Vagina (tissue), 2 donors: ENCODE measurements at regions not wholly inside any gene's neighbourhood (a gene's known extent, or its start where the extent isn't known, plus 50 kb on each side); places are given as distances from the start of the nearest gene placed in this dataset.

Experiments used
- DNase-seq, 2 donors: peaks; one replicate each; pipeline ENCODE4 v3.0.0-alpha.2; 2017; ENCODE audit errors: extremely low spot score in 2 of 2
- H3K27ac ChIP-seq: fragments of 200-600 bp; sonication (generic); one replicate; pipeline ENCODE4 v1.5.1; 2019
- H3K27me3 ChIP-seq: fragments of 200-600 bp; sonication (generic); one replicate; pipeline ENCODE4 v1.5.1; 2019
- H3K36me3 ChIP-seq, 2 donors: fragments of 200-600 bp; sonication (generic); one replicate each; pipeline ENCODE4 v1.5.1; 2017 to 2019
- H3K4me1 ChIP-seq: fragments of 200-600 bp; sonication (generic); one replicate; pipeline ENCODE4 v1.5.1; 2019
- H3K4me3 ChIP-seq, 2 donors: fragments of 200-600 bp; sonication (generic); 1 replicate in 1 of 2; 2 replicates in 1 of 2; pipeline ENCODE4 v1.5.1; 2016 to 2019
- H3K9me3 ChIP-seq: fragments of 200-600 bp; sonication (generic); one replicate; pipeline ENCODE4 v1.5.1; 2019
- CTCF ChIP-seq, 3 experiments: fragments of 450-650 bp in 2 of 3; fragments of 200-600 bp in 1 of 3; sonication (generic) in 1 of 3; IDR thresholded peaks; one replicate each; pipeline ENCODE4 v1.5.1; 2017 to 2019; ENCODE audit warnings: antibody characterized with exemption in 3 of 3, mild to moderate bottlenecking in 2 of 3, moderate library complexity in 2 of 3
- POLR2A ChIP-seq, 2 donors: fragments of 450-650 bp; IDR thresholded peaks; one replicate each; pipeline ENCODE4 v1.6.1; 2017; ENCODE audit warnings: antibody characterized with exemption in 2 of 2, mild to moderate bottlenecking in 2 of 2, moderate library complexity in 2 of 2
- POLR2AphosphoS5 ChIP-seq, 2 donors: sonication (generic); formaldehyde crosslinking; IDR thresholded peaks; one replicate each; pipeline ENCODE4 v1.9.0; 2017; ENCODE audit warnings: antibody characterized with exemption in 2 of 2, mild to moderate bottlenecking in 2 of 2, low read depth in 1 of 2; ENCODE audit not compliant: insufficient read depth in 1 of 2
- intact Hi-C: fragments of 100-400 bp; cut with DNase I; formaldehyde crosslinking; loops from one replicate; pipeline ENCODE4 v1.15.1; 2023

DNA sequence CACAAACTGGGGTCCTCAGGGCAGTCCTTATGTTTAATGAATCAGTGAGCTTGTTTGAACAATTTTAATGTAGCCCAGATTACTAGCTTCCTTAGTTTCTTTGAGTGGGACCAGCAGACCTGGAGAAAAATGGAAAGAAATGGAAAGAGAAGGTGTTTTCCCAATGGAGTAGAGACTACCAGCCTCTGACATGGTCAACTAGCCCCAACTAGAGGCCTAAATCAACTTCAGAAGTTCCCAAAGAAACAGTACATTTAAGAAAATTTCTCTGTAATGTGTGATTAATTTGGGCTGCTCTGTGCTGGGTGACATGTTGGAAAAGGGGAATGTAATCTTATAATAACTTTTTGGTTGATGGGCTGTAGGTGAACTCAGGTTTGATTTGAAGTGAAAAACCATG, 310.9 kb downstream of the MFSD1 start:
- Histone ChIP-seq H3K9me3 (no peaks in the 10 kb centered on the region), H3K4me1 (no peaks in the 10 kb centered on the region), H3K36me3 (no peaks in the 10 kb centered on the region), H3K4me3 (no peak overlapping the region), H3K27ac (no peak overlapping the region), H3K27me3 (no peaks in the 10 kb centered on the region)
- DNase-seq, result no peak
- intact Hi-C loops, result no loop called here
- TF ChIP-seq POLR2AphosphoS5 (IDR thresholded peaks at IDR 0.05; ENCODE audit: insufficient read depth in 1 of 2, low read depth in 1 of 2) (no peak), POLR2A (IDR thresholded peaks at IDR 0.05) (no peak), CTCF (IDR thresholded peaks at IDR 0.05) (no peak)

DNA sequence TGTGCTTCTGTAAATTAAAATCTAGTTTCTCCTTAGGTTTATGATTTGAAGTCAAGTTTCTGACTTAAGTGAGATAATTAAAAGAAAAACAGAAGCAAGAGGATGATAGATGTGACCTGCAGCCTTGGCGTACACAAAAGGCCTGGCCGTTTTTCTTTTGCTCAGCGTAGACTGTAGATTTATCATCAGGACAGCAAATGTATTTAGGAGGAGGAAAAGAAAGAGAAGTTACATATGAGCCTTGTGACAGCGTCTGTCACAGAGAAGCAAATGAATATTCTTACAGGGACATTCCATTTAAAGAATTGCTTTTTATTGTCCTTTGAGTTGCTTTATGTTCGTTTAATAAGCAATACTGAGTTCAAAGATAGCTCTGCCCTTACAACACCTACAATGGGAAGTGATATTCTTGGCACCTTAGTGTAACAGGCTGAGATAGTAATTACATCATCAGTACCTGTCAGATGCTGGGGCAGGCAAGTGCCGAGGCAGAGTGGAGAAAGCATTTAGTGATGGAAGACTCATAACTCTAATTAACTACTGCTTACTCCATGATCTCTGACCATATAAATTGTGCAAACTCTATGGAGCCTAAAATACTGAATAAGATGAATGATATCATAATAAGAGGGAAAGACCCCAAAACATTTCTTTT, 311.5 kb downstream of the MFSD1 start:
- no peaks in the 10 kb centered on the region for H3K36me3 ChIP-seq
- H3K4me1 ChIP-seq, result no peaks in the 10 kb centered on the region
- no peak for DNase-seq
- no peak overlapping the region for H3K4me3 ChIP-seq
- intact Hi-C loops, result no loop called here
- H3K9me3 ChIP-seq, result no peaks in the 10 kb centered on the region
- TF ChIP-seq CTCF (IDR thresholded peaks at IDR 0.05) (no peak), POLR2A (IDR thresholded peaks at IDR 0.05) (no peak), POLR2AphosphoS5 (IDR thresholded peaks at IDR 0.05; ENCODE audit: insufficient read depth in 1 of 2, low read depth in 1 of 2) (no peak)
- H3K27ac ChIP-seq, result no peak overlapping the region
- no peaks in the 10 kb centered on the region for H3K27me3 ChIP-seq

DNA sequence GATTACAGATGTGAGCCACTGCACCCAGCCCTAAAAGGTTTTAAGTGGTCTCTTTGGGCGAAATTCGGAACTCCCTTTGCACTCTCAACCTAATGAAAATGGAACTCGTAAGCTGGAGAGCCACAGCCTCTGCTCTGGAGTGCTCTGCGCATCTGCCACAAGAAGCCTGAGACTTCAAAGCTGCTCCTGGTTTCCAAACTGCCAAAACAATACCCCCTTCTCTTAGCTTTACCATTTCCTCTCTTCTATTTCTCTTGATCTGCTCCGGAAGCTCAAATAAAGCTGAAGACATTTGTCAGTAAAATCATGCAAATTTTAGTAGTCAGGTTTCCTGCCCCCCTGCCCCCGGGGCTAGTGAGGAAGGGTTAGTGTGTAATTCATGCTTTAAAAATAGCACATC, 312.7 kb downstream of the MFSD1 start:
- intact Hi-C loops, result no loop called here
- Histone ChIP-seq H3K27ac (no peak overlapping the region), H3K27me3 (no peaks in the 10 kb centered on the region), H3K36me3 (no peaks in the 10 kb centered on the region), H3K4me1 (no peaks in the 10 kb centered on the region), H3K9me3 (no peaks in the 10 kb centered on the region), H3K4me3 (no peak overlapping the region)
- TF ChIP-seq POLR2AphosphoS5 (IDR thresholded peaks at IDR 0.05; ENCODE audit: insufficient read depth in 1 of 2, low read depth in 1 of 2) (no peak), POLR2A (IDR thresholded peaks at IDR 0.05) (no peak), CTCF (IDR thresholded peaks at IDR 0.05) (no peak)
- DNase-seq, result no peak

DNA sequence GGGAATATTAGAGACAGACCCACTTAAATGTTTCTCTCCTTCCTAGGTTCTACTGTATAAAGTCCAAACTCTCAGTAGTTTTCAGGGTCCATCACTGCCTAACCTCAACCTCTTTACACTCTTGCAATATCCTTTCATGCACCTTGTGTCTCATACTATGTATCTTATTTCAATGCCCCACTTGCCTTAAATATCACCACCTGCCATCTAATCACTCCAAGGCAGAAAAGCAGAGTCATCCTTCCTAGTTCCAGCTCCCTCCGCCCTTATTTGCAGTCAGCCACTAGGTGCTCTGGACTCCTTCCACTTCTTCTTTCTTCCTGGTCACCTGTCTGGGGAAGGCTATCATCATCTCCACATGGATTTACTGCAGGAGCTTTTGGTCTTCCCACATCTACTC, 322.0 kb downstream of the MFSD1 start:
- H3K27me3 ChIP-seq, result no peaks in the 10 kb centered on the region
- TF ChIP-seq POLR2AphosphoS5 (IDR thresholded peaks at IDR 0.05; ENCODE audit: insufficient read depth in 1 of 2, low read depth in 1 of 2), result no peak
- TF ChIP-seq POLR2A (IDR thresholded peaks at IDR 0.05), result no peak
- TF ChIP-seq CTCF (IDR thresholded peaks at IDR 0.05), result no peak
- no peak overlapping the region for H3K27ac ChIP-seq
- H3K9me3 ChIP-seq, result no peaks in the 10 kb centered on the region
- intact Hi-C loops, result no loop called here
- no peaks in the 10 kb centered on the region for H3K4me1 ChIP-seq
- H3K36me3 ChIP-seq, result no peaks in the 10 kb centered on the region
- H3K4me3 ChIP-seq, result no peak overlapping the region
- no peak for DNase-seq

DNA sequence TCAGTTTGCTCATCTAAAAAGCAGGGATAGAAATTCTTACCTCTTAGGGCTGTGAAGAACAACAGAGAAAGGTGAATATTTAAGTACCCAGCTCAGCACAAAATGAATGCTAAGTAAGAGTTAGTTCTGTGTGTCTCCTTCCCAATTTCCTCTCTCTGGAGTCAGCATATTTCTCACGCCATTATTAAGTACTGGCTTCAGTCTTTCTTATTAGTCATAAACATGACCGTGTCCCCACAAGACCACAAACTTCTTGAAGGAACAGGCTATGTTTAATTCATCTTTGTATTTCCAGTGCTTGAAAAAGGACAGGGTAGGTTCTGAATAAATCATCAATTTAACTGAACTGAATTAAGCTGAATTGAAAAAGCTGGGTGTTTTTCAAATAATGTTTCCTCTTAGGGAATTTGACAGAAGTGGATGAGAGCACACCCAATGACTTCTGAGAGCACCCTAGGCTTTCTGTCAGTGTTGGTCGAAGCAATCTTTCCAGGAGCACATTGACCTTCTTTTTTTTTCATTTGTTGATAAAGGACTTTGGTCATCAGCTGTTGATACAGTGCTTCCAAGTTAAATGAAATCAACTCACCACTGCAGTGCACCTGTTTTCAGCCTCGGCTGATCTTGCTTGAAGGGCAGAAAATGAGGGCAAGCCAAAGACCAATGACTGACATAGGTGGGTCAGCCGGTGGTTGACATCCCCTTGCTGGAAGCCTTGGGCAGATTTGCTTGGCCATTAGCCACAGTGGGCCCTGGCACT, 324.6 kb downstream of the MFSD1 start:
- no peak overlapping the region for H3K27ac ChIP-seq
- no peak for TF ChIP-seq CTCF (IDR thresholded peaks at IDR 0.05)
- no peak for TF ChIP-seq POLR2A (IDR thresholded peaks at IDR 0.05)
- no peak for TF ChIP-seq POLR2AphosphoS5 (IDR thresholded peaks at IDR 0.05; ENCODE audit: insufficient read depth in 1 of 2, low read depth in 1 of 2)
- no peak for DNase-seq
- intact Hi-C loops, result no loop called here
- no peaks in the 10 kb centered on the region for H3K36me3 ChIP-seq
- no peaks in the 10 kb centered on the region for H3K4me1 ChIP-seq
- H3K27me3 ChIP-seq, result no peaks in the 10 kb centered on the region
- H3K9me3 ChIP-seq, result no peaks in the 10 kb centered on the region
- no peak overlapping the region for H3K4me3 ChIP-seq
